ENCODE measurements at regions not wholly inside any gene's neighbourhood (a gene's known extent, or its start where the extent isn't known, plus 50 kb on each side); places are given as distances from the start of the nearest gene placed in this dataset.

DNA sequence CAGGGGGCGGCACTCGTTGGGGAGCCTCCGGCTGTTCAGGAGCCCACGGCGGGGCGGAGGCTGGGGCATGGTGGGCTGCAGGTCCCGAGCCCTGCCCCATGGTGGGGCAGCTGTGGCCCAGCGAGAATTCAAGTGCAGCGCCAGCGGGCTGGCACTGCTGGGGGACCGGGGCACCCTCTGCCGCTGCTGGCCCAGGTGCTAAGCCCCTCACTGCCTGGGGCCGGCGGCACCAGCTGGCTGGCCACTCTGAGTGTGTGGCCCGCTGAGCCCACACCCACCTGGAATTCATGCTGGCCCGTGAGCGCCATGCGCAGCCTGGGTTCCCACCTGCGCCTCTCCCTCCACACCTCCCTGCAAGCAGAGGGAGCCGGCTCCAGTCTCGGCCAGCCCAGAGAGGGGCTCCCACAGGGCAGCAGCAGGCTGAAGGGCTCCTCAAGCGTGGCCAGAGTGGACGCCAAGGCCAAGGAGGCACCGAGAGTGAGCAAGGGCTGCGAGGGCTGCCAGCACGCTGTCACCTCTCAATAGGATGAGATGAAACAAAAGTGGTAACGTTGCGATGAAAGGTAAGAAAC, 464.9 kb downstream of the PCDH7 start:
- no peak overlapping the region for H3K4me3 ChIP-seq (ENCODE audit: low read depth, low read length)
- no peak for DNase-seq (ENCODE audit: low read depth)
- TF ChIP-seq, protein P1, sequence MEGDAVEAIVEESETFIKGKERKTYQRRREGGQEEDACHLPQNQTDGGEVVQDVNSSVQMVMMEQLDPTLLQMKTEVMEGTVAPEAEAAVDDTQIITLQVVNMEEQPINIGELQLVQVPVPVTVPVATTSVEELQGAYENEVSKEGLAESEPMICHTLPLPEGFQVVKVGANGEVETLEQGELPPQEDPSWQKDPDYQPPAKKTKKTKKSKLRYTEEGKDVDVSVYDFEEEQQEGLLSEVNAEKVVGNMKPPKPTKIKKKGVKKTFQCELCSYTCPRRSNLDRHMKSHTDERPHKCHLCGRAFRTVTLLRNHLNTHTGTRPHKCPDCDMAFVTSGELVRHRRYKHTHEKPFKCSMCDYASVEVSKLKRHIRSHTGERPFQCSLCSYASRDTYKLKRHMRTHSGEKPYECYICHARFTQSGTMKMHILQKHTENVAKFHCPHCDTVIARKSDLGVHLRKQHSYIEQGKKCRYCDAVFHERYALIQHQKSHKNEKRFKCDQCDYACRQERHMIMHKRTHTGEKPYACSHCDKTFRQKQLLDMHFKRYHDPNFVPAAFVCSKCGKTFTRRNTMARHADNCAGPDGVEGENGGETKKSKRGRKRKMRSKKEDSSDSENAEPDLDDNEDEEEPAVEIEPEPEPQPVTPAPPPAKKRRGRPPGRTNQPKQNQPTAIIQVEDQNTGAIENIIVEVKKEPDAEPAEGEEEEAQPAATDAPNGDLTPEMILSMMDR (IDR thresholded peaks at IDR 0.05; ENCODE audit: insufficient read depth, low read depth, low read length), result no peak

DNA sequence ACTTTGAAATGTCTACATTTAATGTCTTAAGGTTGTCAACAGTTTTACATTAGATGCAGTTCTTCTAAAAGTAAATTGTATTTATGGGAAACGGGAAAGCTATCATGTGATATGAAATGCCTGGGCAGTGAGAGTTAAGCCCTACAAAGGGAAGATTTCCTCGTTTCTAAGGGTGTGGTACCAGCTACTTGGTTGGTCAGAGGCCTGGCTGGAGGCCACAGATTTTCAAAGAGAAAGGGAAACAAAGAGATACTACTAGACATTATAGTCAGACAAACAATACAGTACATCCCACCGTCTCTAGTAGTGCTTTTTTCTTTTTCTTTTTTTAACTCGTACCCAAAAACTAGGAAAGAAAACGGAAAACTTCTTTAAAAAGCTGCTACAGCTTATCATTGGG, 467.8 kb downstream of the PCDH7 start:
- DNase-seq (ENCODE audit: low read depth), result no peak
- TF ChIP-seq, protein P1 (IDR thresholded peaks at IDR 0.05; ENCODE audit: insufficient read depth, low read depth, low read length), result no peak
- H3K4me3 ChIP-seq (ENCODE audit: low read depth, low read length), result no peak overlapping the region

DNA sequence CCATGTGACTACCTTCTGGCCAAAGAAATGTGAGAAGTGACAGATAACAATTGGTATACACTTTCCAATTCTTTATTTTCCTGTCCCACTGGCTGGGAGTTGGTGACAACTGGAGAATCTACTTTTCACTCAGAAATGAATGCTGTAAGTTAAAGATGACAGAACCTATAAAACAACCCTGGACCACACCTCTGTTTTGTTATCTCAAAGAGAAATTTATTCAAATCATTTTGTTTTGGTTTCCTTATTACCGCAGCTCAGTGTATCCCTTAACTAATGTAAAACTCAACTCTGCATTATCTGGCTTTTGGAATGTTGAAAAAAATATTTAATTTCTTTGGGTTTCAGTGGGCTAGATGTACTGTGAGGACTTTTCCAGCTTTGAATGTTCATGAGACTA, 469.8 kb downstream of the PCDH7 start:
- TF ChIP-seq, protein P1 (IDR thresholded peaks at IDR 0.05; ENCODE audit: insufficient read depth, low read depth, low read length), result no peak
- no peak for DNase-seq (ENCODE audit: low read depth)
- no peak overlapping the region for H3K4me3 ChIP-seq (ENCODE audit: low read depth, low read length)

- no peak overlapping the region for H3K4me3 ChIP-seq (ENCODE audit: low read depth, low read length)
- no peak for DNase-seq (ENCODE audit: low read depth)
- TF ChIP-seq, protein P1 (IDR thresholded peaks at IDR 0.05; ENCODE audit: insufficient read depth, low read depth, low read length), result no peak
Observed at GRCh38 chr4:31190671-31191070, 470.5 kb downstream of the PCDH7 start.

DNA sequence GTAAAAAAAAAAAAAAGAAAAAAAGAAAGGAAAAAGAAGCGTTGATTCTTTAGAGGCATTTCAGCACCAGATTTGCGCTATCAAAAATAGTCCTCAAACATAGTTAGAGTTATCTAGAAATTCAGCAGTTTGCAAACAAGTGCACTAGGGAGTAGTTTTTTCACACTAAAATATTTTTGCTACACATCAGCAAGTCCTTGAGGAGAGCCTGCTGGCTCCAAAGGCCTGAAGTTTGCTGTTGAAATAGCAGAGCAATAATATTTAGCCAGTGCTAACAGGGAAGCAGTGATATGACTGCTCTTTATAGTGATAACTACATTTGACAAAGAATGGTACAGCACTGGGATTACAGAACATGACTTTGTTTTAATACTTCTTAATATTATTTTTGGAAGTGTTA, 472.2 kb downstream of the PCDH7 start:
- TF ChIP-seq, protein P1 (IDR thresholded peaks at IDR 0.05; ENCODE audit: insufficient read depth, low read depth, low read length), result no peak
- H3K4me3 ChIP-seq (ENCODE audit: low read depth, low read length), result no peak overlapping the region
- no peak for DNase-seq (ENCODE audit: low read depth)

DNA sequence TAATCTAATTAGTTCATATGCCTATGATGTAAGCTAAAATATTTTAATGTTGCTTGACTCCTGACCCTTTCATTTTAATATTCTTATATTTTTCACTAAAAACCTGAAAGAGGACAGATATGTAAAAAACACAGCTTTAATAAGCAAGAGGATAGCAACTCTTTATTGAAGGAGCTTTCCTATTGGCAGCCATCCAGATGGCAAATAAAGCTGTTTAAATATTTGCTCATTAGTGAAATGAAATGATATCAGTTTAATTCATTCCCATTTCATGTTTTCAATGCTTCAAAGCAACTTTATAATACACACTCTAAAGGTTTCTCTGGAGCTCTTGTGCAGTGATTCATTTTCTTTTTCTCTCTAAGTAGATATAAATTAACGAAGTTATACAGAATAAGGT, 473.4 kb downstream of the PCDH7 start:
- DNase-seq (ENCODE audit: low read depth), result no peak
- no peak overlapping the region for H3K4me3 ChIP-seq (ENCODE audit: low read depth, low read length)
- TF ChIP-seq, protein P1 (IDR thresholded peaks at IDR 0.05; ENCODE audit: insufficient read depth, low read depth, low read length), result no peak

DNA sequence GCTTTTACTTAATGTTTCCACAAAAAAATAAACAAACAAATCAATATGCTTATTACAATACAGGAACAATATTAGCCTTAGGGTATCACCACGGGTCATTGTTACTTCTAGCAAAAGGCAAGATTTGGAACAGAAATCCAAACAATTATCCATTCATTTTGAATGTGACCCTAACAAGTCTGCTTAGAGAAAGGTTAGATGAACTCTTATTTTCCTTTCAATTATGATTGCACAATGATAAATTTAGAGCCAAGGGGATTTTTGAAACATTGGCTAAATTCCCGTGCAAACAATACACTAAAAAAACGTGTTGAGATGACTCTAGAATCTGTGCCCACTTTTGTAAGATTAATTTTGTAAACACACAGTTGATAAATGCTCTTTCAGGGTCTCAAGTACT, 474.7 kb downstream of the PCDH7 start:
- no peak for DNase-seq (ENCODE audit: low read depth)
- H3K4me3 ChIP-seq (ENCODE audit: low read depth, low read length), result no peak overlapping the region

More for the DNA sequence above, 474.7 kb downstream of the PCDH7 start:
- TF ChIP-seq, protein P1 (IDR thresholded peaks at IDR 0.05; ENCODE audit: insufficient read depth, low read depth, low read length), result no peak
